Medulla oblongata (tissue), 1 donor: ENCODE measurements at regions not wholly inside any gene's neighbourhood (a gene's known extent, or its start where the extent isn't known, plus 50 kb on each side); places are given as distances from the start of the nearest gene placed in this dataset.
"Not testable (repeated sequence)": the region's sequence is repeated elsewhere in the genome, so short reads cannot be mapped to it uniquely, and the experiment has no call there.

Source experiments
- DNase-seq: peaks from one replicate; pipeline ENCODE4 v3.0.0-alpha.2; 2015; ENCODE audit errors: extremely low spot score

DNA sequence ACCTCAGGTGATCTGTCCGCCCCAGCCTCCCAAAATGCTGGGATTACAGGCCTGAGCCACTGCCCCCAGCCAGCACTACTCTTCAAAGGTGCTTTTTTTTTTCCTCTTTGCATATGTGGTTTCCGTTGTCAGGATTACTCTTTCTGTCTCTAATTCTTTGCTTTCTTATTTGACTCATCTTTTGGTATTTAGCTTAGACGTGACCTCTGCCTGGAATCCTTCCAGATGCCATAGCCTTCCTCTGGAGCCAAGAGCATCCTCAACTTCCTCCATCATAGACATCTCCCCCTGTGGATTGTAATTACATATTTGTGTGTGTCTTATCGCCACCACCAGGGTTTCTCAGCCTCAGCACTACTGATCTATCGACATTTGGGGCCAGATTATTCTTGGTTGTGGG is 84.4 kb upstream of the XYLT1 start:
- no peak for DNase-seq

DNA sequence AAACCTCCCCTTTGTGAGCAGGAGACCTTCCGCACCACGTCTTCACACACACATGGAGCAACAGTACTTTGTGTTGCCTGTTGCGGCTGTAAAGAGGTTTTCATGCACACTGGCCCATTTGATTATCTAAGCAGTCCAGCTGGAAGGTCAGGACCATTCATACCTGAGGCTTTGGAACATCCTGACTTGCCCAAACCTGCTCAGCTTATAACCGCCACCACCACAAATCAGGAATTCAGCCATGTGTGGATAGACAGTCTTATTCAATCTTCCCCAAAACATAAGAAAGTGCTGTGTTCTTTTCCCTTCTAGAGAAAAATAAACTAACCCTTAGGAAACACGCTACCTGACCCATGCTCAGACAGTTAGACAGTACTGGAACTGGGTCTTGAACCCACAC is 81.6 kb upstream of the XYLT1 start:
- no peak for DNase-seq

DNA sequence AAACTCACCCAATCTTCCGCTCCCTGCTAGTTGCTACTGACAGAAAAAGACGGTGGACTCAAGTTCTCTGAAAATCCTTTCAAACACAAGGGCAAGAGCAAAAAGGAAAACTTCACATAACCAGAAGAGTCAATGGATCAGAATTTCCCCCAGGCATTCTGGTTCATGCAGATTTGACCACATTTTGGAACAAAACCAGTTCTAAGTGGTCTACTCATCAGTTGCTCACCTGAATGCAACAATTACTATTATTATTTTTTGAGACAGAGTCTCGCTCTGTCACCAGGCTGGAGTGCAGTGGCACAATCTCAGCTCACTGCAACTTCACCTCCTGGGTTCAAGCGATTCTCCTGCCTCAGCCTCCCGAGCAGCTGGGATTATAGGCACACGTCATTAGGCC is 80.9 kb upstream of the XYLT1 start:
- not testable (repeated sequence) for DNase-seq

DNA sequence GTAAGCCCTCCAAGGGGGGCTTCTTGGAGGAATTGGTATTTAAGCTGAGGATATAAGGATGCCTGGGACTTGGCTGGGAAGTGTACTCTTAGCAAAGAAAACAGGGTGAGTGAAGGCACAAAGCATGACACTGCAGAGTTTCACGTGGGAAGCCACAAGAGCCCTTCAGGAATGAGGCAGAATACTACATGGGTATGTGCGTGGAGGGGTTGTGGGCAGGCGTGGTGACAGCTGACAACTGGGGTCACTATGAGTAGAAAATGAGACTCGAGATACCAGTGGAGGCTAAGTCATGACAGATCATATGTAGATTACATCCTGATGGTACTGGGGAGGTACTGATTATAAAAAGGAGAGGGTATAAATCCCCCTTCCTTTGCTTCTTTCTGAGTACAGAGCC is 78.1 kb upstream of the XYLT1 start:
- no peak for DNase-seq

DNA sequence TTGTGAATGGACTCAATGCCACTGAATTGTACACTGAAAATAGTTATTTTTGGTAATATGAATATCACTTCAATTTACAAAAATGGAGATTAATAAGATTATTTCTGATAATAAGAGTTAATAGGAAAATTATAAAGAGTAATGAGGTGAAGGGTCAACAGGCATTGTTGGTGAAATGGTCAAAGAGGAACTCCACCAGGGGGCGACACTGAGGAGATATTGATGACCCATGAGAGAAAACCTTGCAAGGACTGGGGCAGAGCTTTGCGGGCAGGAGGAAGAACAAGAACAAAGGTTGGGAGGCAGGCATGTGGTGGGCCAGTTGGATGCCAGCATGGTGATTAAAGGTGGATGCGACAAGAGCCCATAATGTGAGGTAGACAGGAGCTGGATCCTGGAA is 74.0 kb upstream of the XYLT1 start:
- DNase-seq, result no peak

DNA sequence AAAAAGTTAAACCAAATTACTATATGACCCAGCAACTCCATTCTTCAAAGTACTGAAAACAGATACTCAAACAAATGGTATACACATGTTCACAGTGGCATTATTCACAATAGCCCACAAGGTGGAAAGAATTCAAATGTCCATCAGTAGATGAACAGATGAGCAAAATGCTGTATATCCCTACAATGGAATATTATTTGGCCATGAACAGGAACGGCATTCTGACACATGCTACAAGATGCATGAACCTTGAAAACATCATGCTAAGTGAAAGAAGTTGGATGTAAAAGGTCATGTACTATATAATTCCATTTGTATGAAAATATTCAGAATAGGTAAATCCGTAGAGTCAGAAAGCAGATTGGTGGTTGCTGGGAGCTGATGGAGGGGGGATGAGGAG is 73.5 kb upstream of the XYLT1 start:
- DNase-seq, result no peak

DNA sequence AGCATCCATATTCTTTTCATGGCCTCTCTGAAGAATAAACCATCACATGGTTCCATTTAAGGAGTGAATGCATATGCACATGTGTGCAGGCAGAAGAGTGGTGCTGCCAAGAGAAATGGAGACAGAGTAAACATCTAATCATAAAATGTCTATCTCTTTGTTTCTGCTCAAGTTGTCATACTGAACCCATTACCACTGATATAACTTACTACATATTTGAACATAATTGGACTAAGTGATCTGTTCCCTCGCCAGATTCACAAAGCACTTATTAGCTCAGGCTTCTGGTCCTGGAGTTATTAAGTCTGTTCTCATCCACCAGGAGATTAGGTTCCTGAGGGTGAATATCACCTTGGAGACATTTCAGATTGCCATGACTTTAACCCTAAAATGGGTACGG is 72.3 kb upstream of the XYLT1 start:
- no peak for DNase-seq

DNA sequence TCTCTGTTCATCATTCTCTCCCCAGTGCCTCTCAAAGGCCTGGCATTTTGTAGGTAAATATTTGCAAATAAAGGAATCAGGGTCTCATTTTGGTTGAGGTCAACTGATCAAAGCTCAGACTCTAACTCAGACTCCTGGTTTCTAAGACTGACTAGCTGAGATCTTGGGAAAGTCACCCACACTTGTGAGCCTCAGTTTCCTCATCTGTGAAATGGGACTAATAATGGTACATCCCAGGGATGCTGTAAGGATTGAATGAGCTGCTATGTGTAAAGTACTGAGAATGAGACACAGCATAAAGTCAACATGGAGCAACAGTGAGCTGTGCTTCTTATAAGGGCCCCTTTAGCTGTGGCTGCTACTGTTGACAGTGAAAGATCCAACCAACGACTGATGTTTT is 70.6 kb upstream of the XYLT1 start:
- DNase-seq, result no peak

DNA sequence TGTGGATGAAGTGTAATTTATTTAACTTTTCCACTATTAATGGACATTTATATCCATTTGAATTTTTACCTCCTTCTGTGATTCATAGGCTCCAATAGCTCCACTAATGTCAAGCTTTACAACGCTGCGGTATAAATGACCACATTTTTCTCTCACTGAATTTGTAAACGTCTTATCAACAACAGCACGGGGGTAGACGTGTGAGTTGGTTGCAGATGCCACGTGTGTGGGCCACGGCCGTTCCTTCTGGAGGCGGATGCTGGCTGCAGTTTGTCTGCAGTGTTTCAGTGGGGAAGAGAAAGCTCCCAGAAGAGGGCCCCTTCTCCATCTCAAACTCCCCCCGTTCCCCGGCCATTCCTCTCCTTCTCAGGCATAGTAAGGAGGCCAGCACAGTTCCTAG is 68.2 kb upstream of the XYLT1 start:
- no peak for DNase-seq

DNA sequence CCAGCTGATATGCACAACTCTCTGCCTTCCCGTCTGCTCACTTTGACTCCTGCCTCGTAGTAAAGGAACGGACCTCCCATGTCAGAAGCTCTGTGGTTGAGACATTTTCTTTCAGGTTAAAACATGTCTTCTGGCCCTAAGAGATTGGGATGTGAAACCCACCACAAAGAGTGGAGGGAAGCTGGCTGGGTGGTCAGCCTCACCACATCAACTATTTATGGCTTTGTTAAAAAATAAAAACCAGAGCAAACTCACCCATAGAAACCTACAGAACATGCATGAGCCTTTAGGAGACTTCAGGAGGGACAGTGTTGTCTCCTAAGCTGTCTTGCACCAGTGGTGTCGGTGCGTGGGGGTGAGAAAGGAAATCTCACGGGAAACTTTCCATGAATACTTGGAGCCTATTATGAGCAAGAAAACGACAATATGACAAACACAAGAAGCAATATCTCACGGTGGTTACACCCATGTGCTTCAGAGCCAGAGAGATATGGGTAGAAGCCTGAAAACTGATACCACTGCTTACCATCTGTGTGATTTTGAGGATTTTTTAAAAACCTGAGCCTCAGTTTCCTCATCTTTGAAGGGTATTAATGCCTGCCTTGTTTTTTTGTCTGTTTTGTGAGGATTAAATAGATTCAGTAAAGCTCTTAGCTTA is 61.7 kb upstream of the XYLT1 start:
- no peak for DNase-seq

DNA sequence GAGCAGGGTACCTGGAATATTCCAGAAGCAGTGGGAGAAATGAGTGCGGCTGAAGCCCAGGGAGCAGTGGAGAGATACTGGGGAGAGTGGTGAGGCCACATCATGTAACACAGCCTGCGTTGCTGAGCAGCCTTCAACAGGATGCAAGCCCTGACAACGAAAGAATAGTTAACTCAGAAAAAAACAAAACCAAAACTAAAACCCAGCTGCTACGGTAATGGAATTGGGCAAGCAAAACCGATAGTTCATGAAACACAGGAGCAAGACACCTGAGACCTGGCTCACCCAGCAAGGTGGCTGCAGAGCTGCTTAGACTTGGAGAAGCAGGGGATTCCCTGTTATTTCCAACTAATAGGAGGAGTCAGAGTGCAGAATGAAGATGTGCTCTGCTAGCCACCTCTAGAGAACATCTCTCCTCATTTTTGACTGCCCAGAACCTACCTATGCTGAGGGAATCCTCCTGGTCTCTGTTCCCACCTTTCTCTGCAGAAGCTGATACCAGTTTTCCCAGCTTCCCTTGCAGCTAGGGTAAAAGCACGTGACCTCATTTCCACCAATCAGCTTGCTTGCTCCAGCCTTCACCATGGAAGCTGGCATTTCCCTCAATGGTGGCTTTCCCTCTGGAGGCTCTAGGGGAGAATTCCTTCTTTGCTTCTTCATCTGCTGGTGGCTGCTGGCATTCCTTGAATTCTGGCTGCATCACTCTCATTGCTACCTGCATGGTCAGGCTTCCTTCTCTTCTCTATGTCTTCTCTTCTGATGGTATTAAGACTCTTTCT is 59.4 kb upstream of the XYLT1 start:
- DNase-seq, result no peak

DNA sequence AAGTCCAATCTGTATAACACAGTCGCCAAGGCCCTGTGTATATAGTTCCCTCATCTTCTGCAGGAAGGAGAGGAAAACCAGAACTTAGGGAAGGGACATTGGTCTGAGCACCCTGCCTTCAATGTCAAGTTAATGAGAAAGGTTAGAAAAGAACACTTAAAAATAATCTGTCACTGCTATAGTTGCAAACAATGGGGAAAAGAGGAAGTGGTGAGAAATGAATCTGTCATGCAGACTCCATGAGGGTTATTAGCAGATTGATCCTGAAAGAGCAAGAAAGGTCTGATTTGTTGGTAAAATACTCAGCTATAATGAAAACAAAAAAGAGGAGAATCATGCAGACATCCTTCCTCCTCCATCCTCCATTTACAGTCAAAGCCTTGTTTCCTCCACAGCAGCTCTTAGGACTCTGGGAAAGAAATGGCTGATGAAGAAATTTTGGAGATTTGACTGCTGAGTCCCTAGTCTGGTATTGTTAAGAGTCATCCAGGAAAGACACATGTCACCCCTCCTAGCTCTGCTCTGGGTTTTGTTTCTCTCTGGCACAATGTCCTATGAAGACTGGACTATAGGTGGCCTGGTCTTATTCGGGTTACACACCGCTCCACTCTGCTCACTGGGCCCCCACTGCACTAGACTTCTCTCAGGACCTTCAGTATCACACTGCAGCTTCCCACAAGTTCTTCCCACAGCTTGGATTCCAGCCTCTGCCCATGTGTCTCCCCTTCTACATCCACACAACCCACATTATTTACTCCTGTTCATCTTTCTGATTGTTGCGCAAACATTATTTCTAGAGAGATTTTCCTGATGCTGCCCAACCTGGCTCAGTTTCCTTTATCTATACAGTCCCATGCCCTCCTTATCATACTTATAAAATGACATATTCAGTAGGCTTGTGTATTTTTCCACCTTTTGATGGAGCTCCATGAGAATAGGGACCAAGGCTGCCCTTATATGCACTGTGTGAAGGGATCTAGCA is 56.5 kb upstream of the XYLT1 start:
- DNase-seq, result no peak

DNA sequence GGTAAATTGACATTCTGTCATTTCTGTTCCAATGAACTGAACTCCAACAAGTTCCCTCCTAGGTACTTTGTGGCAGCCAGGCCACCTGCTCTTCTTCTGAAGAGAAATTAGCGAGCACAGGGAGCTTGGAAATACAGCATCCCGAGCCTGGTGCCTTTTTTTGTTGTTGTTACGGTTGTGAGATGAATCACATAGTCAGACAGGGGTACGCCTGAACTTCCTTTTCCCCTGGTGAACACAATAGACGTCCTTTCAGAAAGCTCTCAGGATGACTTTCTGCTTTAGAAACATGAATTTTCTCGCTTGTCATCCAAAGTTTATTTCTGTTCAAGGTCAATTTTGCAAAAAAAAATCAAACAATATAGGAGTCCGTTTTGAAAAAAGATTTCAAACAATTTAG is 53.9 kb upstream of the XYLT1 start:
- DNase-seq, result no peak

DNA sequence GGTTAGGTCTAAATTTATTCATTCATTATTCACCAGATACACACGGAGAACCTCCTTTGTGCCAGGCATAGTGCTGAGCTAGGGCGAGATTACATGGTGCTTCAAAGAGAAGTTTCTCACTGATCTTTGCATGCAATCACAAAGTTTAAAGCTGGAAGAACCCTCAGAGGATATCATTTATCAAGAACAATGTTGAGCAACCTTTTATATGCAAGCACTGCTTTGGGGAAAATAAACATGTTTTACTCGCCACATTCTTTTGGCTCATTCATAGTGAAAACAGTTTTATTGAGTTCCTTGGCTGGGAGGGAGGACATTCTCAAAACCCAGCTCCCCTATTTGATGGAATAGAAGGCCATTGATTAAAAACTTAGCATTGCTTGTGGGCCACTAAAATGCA is 49.8 kb upstream of the XYLT1 start:
- DNase-seq, result no peak
